ENCODE measurements at regions not wholly inside any gene's neighbourhood (a gene's known extent, or its start where the extent isn't known, plus 50 kb on each side); places are given as distances from the start of the nearest gene placed in this dataset.

GRCh38 chr9:95611354-95611753, 94.6 kb upstream of the PTCH1 start:
- no peak for TF ChIP-seq ZNF792 (CRISPR knock-in tag; IDR thresholded peaks at IDR 0.05)
- no peak for TF ChIP-seq CTCF (CRISPR knock-in tag; IDR thresholded peaks at IDR 0.05)
- TF ChIP-seq LRRFIP1 (CRISPR knock-in tag; conservative IDR thresholded peaks at IDR 0.05), result no peak
- TF ChIP-seq TCF12 (IDR thresholded peaks at IDR 0.05), result no peak
- TF ChIP-seq TCF12 (CRISPR knock-in tag; IDR thresholded peaks at IDR 0.05), result no peak
- no peak for TF ChIP-seq ZSCAN20 (CRISPR knock-in tag; IDR thresholded peaks at IDR 0.05; ENCODE audit: borderline replicate concordance)
- TF ChIP-seq GLMP (CRISPR knock-in tag; IDR thresholded peaks at IDR 0.05; ENCODE audit: borderline replicate concordance), result no peak
- no peak for TF ChIP-seq ZBTB1 (CRISPR knock-in tag; IDR thresholded peaks at IDR 0.05; ENCODE audit: borderline replicate concordance)
- no peak for TF ChIP-seq HMG20A (CRISPR knock-in tag; IDR thresholded peaks at IDR 0.05; ENCODE audit: borderline replicate concordance)
- no peak for TF ChIP-seq MAZ (IDR thresholded peaks at IDR 0.05; ENCODE audit: borderline replicate concordance, low read depth, low read length)
- no peak for TF ChIP-seq MAZ (CRISPR knock-in tag; IDR thresholded peaks at IDR 0.05; ENCODE audit: low read depth)
- TF ChIP-seq EP300 (IDR thresholded peaks at IDR 0.05; ENCODE audit: low read depth in 2 of 2, low read length in 2 of 2), result no peak
- no peak for TF ChIP-seq EP300 (CRISPR knock-in tag; IDR thresholded peaks at IDR 0.05; ENCODE audit: borderline replicate concordance)
- TF ChIP-seq PREB (CRISPR knock-in tag; IDR thresholded peaks at IDR 0.05), result no peak
- TF ChIP-seq ZNF609 (CRISPR knock-in tag; IDR thresholded peaks at IDR 0.05; ENCODE audit: borderline replicate concordance), result no peak
- no peak for TF ChIP-seq MAFK (conservative IDR thresholded peaks at IDR 0.05 in 1 of 2, IDR thresholded peaks at IDR 0.05 in 1 of 2; ENCODE audit: low read length in 2 of 2)

All from HepG2 (cell line).